ENCODE measurements at regions not wholly inside any gene's neighbourhood (a gene's known extent, or its start where the extent isn't known, plus 50 kb on each side); places are given as distances from the start of the nearest gene placed in this dataset.

- Histone ChIP-seq H3K18ac (ENCODE audit: extremely low read depth, low read length) (no peak overlapping the region), H2AK5ac (ENCODE audit: low read depth, low read length) (no peak overlapping the region), H3K27ac (ENCODE audit: low read depth, low read length) (no peak overlapping the region), H4K20me1 (replicated peaks in 1 of 2; ENCODE audit: control insufficient read depth in 1 of 2, insufficient read depth in 2 of 2, low read length in 2 of 2) (no peaks in the 10 kb centered on the region), H2BK15ac (ENCODE audit: low read length) (no peak overlapping the region), H3K79me2 (ENCODE audit: control insufficient read depth in 1 of 2, insufficient read depth in 2 of 2, low read length in 2 of 2) (no peaks in the 10 kb centered on the region), H3K4me3 (ENCODE audit: extremely low read depth in 1 of 4, insufficient read depth in 2 of 4, low read depth in 3 of 4, low read length in 4 of 4) (no peak overlapping the region), H3K23ac (ENCODE audit: insufficient read length) (no peak overlapping the region), H3K4ac (replicated peaks; ENCODE audit: insufficient read length, low read depth, low read length) (no peak overlapping the region), H2BK5ac (ENCODE audit: low read depth, low read length) (no peak overlapping the region), H4K8ac (ENCODE audit: extremely low read depth, insufficient read depth, low read length) (no peak overlapping the region), H3K14ac (ENCODE audit: insufficient read length) (no peak overlapping the region), H3K4me1 (replicated peaks in 1 of 4; ENCODE audit: control insufficient read depth in 3 of 4, insufficient read depth in 4 of 4, low read length in 3 of 4) (peaks cover 0 to 6% (median 5%) of the 10 kb centered on the region in 4 experiments; a peak in 4 of 7 replicates), H3K23me2 (ENCODE audit: low read depth, low read length) (no peaks in the 10 kb centered on the region), H4K5ac (ENCODE audit: insufficient read length, low read depth, low read length) (no peak overlapping the region), H2AFZ (ENCODE audit: low read length) (no peak overlapping the region), H3K27me3 (replicated peaks in 1 of 4; ENCODE audit: control insufficient read depth in 3 of 4, extremely low read depth in 1 of 4, insufficient read depth in 3 of 4, low read length in 3 of 4) (peaks cover 0 to 1% (median 0%) of the 10 kb centered on the region in 4 experiments; a peak in 1 of 7 replicates), H3K36me3 (ENCODE audit: control insufficient read depth in 2 of 4, insufficient read depth in 4 of 4, low read length in 3 of 4) (no peaks in the 10 kb centered on the region), H2BK12ac (ENCODE audit: low read depth, low read length) (no peak overlapping the region), H4K91ac (replicated peaks; ENCODE audit: insufficient read length, low read length) (no peak overlapping the region), H2BK20ac (ENCODE audit: low read length) (no peak overlapping the region), H2BK120ac (replicated peaks; ENCODE audit: low read depth, low read length) (no peak overlapping the region), H3K9me3 (ENCODE audit: insufficient read depth in 2 of 2, low read depth in 1 of 2, low read length in 1 of 2) (no peaks in the 10 kb centered on the region), H3K4me2 (ENCODE audit: insufficient read depth in 1 of 2, low read depth in 2 of 2, low read length in 2 of 2) (no peak overlapping the region), H3K56ac (replicated peaks; ENCODE audit: insufficient read length, low read depth, low read length) (no peak overlapping the region), H3K79me1 (ENCODE audit: low read depth, low read length) (no peaks in the 10 kb centered on the region), H3K9ac (replicated peaks in 1 of 4; ENCODE audit: extremely low read depth in 1 of 4, low read depth in 3 of 4, low read length in 3 of 4) (no peak overlapping the region)
- FAIRE-seq (no peak), DNase-seq (ENCODE audit: low read depth in 1 of 2, low spot score in 2 of 2) (no peak)
- POLR2A ChIA-PET (ENCODE audit: partially characterized antibody), result no interaction called here
- CTCF ChIA-PET (ENCODE audit: partially characterized antibody), result no interaction called here
- TF ChIP-seq KDM5A (IDR thresholded peaks at IDR 0.05; ENCODE audit: low read length), result no peak
- TF ChIP-seq RNF2 (IDR thresholded peaks at IDR 0.05; ENCODE audit: borderline replicate concordance, low read depth, low read length, missing control alignments, poor library complexity, severe bottlenecking), result no peak
- no peak for TF ChIP-seq NRF1 (IDR thresholded peaks at IDR 0.05; ENCODE audit: low read depth, low read length)
- TF ChIP-seq SUZ12 (IDR thresholded peaks at IDR 0.05; ENCODE audit: low read length), result no peak
- TF ChIP-seq EP300 (IDR thresholded peaks at IDR 0.05; ENCODE audit: borderline replicate concordance in 1 of 2, low read depth in 2 of 2, low read length in 2 of 2), result no peak
- TF ChIP-seq TAF1 (IDR thresholded peaks at IDR 0.05; ENCODE audit: low read depth, low read length), result no peak
- no peak for TF ChIP-seq SAP30 (IDR thresholded peaks at IDR 0.05; ENCODE audit: insufficient read depth, insufficient replicate concordance, low read length)
- no peak for TF ChIP-seq POU5F1 (IDR thresholded peaks at IDR 0.05; ENCODE audit: low read depth, low read length)
- TF ChIP-seq, protein P1, sequence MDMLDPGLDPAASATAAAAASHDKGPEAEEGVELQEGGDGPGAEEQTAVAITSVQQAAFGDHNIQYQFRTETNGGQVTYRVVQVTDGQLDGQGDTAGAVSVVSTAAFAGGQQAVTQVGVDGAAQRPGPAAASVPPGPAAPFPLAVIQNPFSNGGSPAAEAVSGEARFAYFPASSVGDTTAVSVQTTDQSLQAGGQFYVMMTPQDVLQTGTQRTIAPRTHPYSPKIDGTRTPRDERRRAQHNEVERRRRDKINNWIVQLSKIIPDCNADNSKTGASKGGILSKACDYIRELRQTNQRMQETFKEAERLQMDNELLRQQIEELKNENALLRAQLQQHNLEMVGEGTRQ (IDR thresholded peaks at IDR 0.05; ENCODE audit: low read length), result no peak
- TF ChIP-seq GTF2F1 (IDR thresholded peaks at IDR 0.05; ENCODE audit: borderline replicate concordance, low read depth, low read length), result no peak
- TF ChIP-seq RXRA (IDR thresholded peaks at IDR 0.05; ENCODE audit: insufficient read depth, low read depth, low read length), result no peak
- TF ChIP-seq, protein P2, sequence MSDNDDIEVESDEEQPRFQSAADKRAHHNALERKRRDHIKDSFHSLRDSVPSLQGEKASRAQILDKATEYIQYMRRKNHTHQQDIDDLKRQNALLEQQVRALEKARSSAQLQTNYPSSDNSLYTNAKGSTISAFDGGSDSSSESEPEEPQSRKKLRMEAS (IDR thresholded peaks at IDR 0.05), result no peak
- no peak for TF ChIP-seq ASH2L (IDR thresholded peaks at IDR 0.05; ENCODE audit: low read length)
- no peak for TF ChIP-seq HDAC2 (IDR thresholded peaks at IDR 0.05; ENCODE audit: borderline replicate concordance in 1 of 2, low read depth in 2 of 2, low read length in 2 of 2)
Observed at GRCh38 chr5:88542786-88543185, 274.1 kb upstream of the TMEM161B start.
